HG03097 (cell line): ENCODE measurements at regions not wholly inside any gene's neighbourhood (a gene's known extent, or its start where the extent isn't known, plus 50 kb on each side); places are given as distances from the start of the nearest gene placed in this dataset.
"Not testable (repeated sequence)": the region's sequence is repeated elsewhere in the genome, so short reads cannot be mapped to it uniquely, and the experiment has no call there.

ENCODE experiments used
- ATAC-seq: cut with Tn5 transposase; IDR thresholded peaks from one replicate; pipeline ENCODE4 v1.9.1; 2021; ENCODE audit not compliant: unreplicated experiment, low FRiP score

GRCh38 chr9:63813391-63814021, 1471.5 kb downstream of the FOXD4L5 start:
- ATAC-seq = not testable (repeated sequence)

DNA sequence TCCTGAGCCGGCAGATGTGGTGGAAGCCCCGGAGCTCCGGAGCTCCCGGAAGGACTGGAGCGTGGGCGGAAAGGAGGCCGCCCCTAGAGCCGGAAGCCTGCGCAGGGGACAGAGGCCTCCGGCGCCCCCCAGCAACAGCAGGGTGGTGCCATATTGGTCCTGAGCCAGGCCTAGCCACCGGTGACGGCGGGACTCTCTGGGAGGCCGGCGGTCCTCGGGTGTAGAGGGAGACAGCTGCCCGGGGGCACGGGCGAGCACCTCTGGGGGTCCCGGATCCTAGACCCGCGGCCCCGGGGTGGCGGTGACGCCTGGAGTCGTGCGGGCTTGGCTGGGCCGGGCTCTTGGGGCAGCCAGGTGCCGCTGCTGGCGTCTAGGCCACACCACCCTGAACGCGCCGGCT, 1472.2 kb downstream of the FOXD4L5 start:
- peak; percentile 79 for ATAC-seq

- not testable (repeated sequence) for ATAC-seq
Measured at GRCh38 chr9:63804205-63804604, 1480.8 kb downstream of the FOXD4L5 start.

DNA sequence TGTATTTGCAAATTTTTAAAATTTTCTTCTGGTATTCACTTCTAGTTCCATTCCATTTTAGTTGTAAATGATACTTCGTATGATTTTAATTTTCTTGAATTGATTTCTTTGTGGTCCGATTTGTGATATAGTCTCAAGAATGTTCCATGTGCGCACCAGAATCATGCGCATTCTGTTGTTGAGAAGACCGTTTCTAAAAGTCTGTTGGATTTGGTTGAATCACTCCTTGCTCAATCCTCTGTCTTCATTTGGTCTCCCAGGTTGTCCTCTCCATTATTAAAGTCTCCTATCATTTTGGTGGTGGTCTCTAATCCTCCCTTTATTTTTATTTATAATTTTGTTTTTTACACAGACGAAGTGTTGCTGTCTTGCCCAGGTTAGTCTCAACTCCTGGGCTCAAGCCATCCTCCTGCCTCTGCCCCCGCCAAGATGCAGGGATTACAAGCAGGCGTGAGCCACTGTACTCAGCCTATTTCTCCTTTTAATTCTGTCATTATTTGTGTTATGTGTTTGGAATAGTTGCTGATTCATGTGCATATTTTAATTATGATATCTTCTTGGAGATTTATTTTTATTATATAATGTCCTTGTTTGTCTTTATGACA, 1490.8 kb downstream of the FOXD4L5 start:
- ATAC-seq = not testable (repeated sequence)

- not testable (repeated sequence) for ATAC-seq
Measured at GRCh38 chr9:63787454-63787853, 1497.6 kb downstream of the FOXD4L5 start.

DNA sequence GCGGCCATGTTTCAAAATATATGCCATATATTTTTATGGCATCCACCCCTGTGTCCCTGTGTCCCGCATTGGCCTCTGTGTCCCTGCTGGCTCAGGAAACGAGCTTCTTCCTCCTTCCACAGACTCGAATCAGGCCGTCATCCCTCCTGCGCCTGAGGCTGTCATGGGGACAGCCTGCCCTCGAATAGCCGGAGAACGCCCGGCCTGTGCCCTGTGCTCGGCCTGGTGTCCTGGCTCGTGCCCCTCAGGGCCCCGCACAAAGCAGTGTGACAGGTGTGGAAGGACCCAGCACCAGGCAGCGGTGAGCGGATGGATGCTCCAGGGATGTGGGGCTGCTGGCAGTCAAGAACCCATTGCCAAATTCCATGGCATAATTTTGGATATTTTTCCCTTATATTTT, 1500.0 kb downstream of the FOXD4L5 start:
- not testable (repeated sequence) for ATAC-seq

DNA sequence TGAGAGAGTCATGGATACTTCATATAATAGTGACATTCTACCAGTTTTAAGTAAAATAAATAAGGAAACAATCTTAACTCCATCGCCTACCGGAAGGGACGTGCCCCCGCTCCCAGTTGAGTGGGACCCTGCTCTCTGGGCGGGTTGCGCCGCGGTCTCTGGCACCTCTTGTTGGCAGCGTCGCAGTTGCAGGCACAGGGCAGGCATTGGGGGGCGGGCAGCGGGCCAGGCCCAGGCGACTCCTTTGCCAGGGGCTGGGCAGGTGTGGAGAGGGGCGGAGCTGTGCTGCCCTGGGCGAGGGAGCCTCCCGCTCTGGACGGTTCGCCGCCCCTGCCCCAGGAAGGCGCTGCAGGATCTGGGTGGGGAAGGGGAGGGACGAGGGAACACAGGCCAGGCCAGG, 1500.6 kb downstream of the FOXD4L5 start:
- ATAC-seq = not testable (repeated sequence)

DNA sequence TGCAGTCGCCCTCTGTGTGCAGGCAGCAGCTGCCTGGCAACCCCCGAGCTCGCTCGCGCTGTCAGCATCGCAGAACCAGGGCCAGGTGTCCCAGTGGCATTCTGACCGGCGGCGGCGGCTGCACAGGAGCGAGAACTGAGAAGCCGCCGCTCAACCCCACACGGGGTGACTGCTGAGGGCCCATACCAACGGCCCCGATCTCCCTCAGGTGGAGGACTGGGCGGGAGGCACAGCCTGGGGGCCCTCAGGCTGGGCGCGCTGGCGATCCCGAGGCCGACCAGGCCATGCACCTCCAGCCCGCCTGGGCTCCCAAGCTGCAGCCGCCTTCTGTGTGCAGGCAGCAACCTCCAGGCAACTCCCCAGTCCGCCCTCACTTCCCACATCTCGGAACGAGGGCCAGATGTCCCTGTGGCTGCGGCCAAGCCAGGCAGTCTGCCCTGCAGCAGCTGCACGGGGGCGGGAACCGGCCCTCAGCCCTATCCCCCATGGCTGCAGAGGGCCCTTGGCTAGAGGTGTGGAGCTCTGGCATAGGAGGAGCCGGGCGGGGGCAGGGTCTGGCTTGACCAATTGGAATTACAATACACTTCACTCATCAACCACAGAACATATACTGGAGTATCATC, 1503.1 kb downstream of the FOXD4L5 start:
- ATAC-seq = not testable (repeated sequence)

- not testable (repeated sequence) for ATAC-seq
Measured at GRCh38 chr9:63781390-63781789, 1503.6 kb downstream of the FOXD4L5 start.

- not testable (repeated sequence) for ATAC-seq
Measured at GRCh38 chr9:63776220-63776619, 1508.8 kb downstream of the FOXD4L5 start.

GRCh38 chr9:63775092-63775426, 1510.0 kb downstream of the FOXD4L5 start:
- not testable (repeated sequence) for ATAC-seq

- ATAC-seq = not testable (repeated sequence)
Measured at GRCh38 chr9:63774369-63775091, 1510.5 kb downstream of the FOXD4L5 start.

- ATAC-seq = not testable (repeated sequence)
Measured at GRCh38 chr9:63762230-63762629, 1522.8 kb downstream of the FOXD4L5 start.

- ATAC-seq = not testable (repeated sequence)
Measured at GRCh38 chr9:63729021-63729420, 1556.0 kb downstream of the FOXD4L5 start.

- ATAC-seq = no peak
Measured at GRCh38 chr9:63728287-63728686, 1556.7 kb downstream of the FOXD4L5 start.

DNA sequence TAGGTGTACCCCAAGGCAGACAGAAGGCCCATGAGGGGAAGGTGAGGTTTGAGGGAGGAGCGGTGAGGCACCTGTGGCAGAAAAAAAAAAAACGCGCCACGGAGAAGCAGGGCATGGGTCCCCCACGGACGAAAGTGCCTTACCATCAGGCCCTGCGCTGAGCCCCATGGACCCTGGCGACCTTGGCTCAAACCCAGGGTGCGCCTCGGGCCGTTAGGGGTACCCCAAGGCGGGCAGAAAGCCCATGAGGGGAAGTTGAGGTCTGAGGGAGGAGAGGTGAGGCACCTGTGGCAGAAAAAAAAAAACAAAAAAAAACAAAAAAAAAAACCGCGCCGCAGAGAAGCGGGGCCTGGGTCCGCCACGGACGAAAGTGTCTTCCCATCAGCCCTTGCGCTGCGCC, 1576.7 kb downstream of the FOXD4L5 start:
- ATAC-seq = not testable (repeated sequence)

DNA sequence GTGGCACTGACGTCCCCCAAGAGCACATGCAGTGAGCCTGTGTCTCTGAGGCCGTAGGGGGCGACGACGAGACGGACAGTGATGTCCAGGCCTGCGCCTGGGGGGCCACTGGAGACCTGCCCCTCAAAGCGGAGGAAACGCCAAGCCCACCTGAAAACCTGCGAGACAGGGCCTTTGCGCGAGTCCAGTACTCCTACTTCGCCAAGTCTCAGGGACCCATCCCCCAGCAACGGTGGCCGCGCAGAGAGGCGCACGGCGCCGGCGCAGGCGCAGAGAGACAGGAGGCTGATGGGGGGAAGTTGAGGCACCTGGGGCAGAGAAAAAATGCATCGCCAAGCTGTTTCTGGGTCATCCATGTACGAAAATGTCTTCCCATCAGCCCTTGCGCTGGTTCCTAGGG, 1580.6 kb downstream of the FOXD4L5 start:
- ATAC-seq = not testable (repeated sequence)

- ATAC-seq = not testable (repeated sequence)
Measured at GRCh38 chr9:63703670-63704069, 1581.3 kb downstream of the FOXD4L5 start.

- not testable (repeated sequence) for ATAC-seq
Measured at GRCh38 chr9:63703138-63703665, 1581.8 kb downstream of the FOXD4L5 start.
